ENCODE measurements at regions not wholly inside any gene's neighbourhood (a gene's known extent, or its start where the extent isn't known, plus 50 kb on each side); places are given as distances from the start of the nearest gene placed in this dataset.

DNA sequence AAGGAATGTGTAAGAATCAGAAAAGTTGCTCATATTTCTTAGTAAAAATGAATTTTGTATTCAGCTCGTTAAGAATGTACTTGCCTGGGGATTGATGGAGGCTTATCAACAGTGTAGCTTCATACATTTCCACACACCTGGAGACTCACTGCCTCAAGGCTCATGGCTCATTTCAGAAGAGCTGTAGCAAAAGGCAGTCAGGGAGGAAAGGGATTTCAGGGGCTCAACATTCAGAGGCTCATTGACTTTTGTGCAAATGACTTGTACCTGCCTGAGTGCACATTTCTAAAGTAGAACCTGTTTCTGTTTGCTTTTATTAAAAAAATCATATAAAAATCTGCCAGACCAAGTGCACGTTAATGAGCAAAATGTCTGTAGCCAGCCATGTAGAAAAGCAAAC, 304.4 kb downstream of the KCNS3 start:
- TF ChIP-seq, protein P1, sequence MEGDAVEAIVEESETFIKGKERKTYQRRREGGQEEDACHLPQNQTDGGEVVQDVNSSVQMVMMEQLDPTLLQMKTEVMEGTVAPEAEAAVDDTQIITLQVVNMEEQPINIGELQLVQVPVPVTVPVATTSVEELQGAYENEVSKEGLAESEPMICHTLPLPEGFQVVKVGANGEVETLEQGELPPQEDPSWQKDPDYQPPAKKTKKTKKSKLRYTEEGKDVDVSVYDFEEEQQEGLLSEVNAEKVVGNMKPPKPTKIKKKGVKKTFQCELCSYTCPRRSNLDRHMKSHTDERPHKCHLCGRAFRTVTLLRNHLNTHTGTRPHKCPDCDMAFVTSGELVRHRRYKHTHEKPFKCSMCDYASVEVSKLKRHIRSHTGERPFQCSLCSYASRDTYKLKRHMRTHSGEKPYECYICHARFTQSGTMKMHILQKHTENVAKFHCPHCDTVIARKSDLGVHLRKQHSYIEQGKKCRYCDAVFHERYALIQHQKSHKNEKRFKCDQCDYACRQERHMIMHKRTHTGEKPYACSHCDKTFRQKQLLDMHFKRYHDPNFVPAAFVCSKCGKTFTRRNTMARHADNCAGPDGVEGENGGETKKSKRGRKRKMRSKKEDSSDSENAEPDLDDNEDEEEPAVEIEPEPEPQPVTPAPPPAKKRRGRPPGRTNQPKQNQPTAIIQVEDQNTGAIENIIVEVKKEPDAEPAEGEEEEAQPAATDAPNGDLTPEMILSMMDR (conservative IDR thresholded peaks at IDR 0.05; ENCODE audit: low read depth, low read length), result no peak
- TF ChIP-seq RCOR1 (IDR thresholded peaks at IDR 0.05; ENCODE audit: insufficient replicate concordance, low read length) (no peak), CEBPB (IDR thresholded peaks at IDR 0.05; ENCODE audit: low read depth, low read length) (no peak), NFE2L2 (IDR thresholded peaks at IDR 0.05; ENCODE audit: low read depth, low read length) (no peak), POLR2A (IDR thresholded peaks at IDR 0.05; ENCODE audit: low read depth, low read length) (no peak), CHD1 (IDR thresholded peaks at IDR 0.05; ENCODE audit: low read depth, low read length) (no peak), MAZ (IDR thresholded peaks at IDR 0.05; ENCODE audit: borderline replicate concordance, low read depth, low read length) (no peak), BHLHE40 (IDR thresholded peaks at IDR 0.05; ENCODE audit: low read depth, low read length) (no peak), SMC3 (IDR thresholded peaks at IDR 0.05; ENCODE audit: low read depth, low read length) (no peak), MAFK (IDR thresholded peaks at IDR 0.05; ENCODE audit: low read depth, low read length) (no peak)
- TF ChIP-seq, protein P2, sequence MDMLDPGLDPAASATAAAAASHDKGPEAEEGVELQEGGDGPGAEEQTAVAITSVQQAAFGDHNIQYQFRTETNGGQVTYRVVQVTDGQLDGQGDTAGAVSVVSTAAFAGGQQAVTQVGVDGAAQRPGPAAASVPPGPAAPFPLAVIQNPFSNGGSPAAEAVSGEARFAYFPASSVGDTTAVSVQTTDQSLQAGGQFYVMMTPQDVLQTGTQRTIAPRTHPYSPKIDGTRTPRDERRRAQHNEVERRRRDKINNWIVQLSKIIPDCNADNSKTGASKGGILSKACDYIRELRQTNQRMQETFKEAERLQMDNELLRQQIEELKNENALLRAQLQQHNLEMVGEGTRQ (IDR thresholded peaks at IDR 0.05; ENCODE audit: low read depth, low read length), result no peak

All from IMR-90 (cell line).